ENCODE measurements at regions not wholly inside any gene's neighbourhood (a gene's known extent, or its start where the extent isn't known, plus 50 kb on each side); places are given as distances from the start of the nearest gene placed in this dataset.

GRCh38 chr16:65956100-65956499 is 410.4 kb upstream of the CDH5 start:
- Mint-ChIP-seq H3K36me3 (no peaks in the 10 kb centered on the region), H3K9me3 (no peaks in the 10 kb centered on the region), H3K27ac (no peak overlapping the region)
- ATAC-seq, result no peak
- DNase-seq (ENCODE audit: low spot score in 2 of 2), result no peak

GRCh38 chr16:65954446-65954845 is 412.0 kb upstream of the CDH5 start:
- ATAC-seq, result no peak
- H3K36me3 Mint-ChIP-seq, result no peaks in the 10 kb centered on the region
- H3K27ac Mint-ChIP-seq, result no peak overlapping the region

DNA sequence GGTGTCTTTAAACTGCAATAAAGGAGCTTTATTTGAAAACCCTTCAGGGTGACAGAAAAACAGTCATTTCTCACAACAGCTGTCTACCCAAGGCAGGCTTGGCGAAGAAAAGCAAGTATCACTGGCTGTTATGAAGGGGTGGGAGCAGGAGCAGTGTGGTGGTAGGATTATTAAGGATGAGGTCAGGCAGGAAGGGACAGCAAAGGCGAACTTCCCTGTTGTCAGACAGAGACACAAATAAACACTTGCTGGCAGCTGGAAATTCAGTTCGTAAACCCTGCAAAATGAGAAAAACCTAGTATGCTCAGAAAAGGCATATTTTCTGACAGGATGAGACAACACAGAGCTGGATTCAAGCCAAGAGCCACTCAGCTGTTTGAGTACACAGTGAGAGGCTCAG is 416.3 kb upstream of the CDH5 start:
- H3K9me3 Mint-ChIP-seq, result peaks cover 0 to 3% of the 10 kb centered on the region in 2 donors
- ATAC-seq, result no peak

More at GRCh38 chr16:65954446-65954845, 412.0 kb upstream of the CDH5 start:
- DNase-seq (ENCODE audit: low spot score in 2 of 2), result no peak
- H3K9me3 Mint-ChIP-seq, result no peaks in the 10 kb centered on the region

GRCh38 chr16:65948361-65948760 is 418.1 kb upstream of the CDH5 start:
- DNase-seq (ENCODE audit: low spot score in 2 of 2) (no peak), ATAC-seq (no peak)
- no peaks in the 10 kb centered on the region for H3K36me3 Mint-ChIP-seq
- H3K9me3 Mint-ChIP-seq, result peaks cover 6 to 8% of the 10 kb centered on the region in 2 donors
- H3K27ac Mint-ChIP-seq, result no peak overlapping the region

More for the DNA sequence above, 416.3 kb upstream of the CDH5 start:
- DNase-seq (ENCODE audit: low spot score in 2 of 2), result no peak
- no peak overlapping the region for H3K27ac Mint-ChIP-seq
- H3K36me3 Mint-ChIP-seq, result no peaks in the 10 kb centered on the region

DNA sequence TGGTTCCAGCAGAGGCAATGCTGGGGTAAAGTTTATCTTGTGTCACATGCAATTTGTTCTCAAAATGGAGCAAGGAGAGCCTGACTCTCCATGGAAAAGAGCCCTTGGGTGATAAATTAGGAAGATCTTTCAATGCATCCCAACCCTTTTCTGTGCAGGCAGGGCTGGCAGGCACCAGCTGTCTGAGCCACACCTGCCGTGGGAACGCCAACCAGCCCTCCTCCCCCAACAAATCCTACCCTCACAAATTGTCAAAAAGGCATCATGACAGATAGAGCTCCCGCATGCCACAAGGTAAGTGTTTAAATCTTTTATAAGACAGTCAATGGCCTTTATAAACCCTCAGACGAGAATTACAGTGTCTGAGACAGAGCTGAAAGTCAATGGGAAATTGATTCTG is 418.5 kb upstream of the CDH5 start:
- DNase-seq (ENCODE audit: low spot score in 2 of 2), result no peak
- H3K27ac Mint-ChIP-seq, result no peak overlapping the region
- H3K36me3 Mint-ChIP-seq, result no peaks in the 10 kb centered on the region
- H3K9me3 Mint-ChIP-seq, result peaks cover 6 to 8% of the 10 kb centered on the region in 2 donors
- no peak for ATAC-seq

DNA sequence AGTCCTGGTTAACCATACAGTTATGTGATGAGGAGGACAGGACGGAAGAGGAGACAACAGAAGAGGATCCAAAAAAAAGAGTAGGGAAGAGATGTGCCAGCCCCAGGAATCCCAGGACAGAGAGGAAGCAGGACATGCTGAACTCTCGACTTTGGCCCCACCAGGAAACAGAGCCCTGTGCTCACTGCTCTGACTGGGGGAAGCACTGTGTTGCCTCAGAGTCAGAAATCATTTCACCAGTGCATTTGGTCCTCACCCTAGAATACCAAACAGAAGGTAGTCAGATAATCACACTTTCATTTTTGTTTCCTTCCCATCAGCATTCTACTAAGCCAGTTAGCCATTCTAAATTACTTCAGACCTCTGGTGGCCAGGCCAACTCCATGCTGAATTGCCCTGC is 421.0 kb upstream of the CDH5 start:
- ATAC-seq (no peak), DNase-seq (ENCODE audit: low spot score in 2 of 2) (no peak)
- Mint-ChIP-seq H3K9me3 (peaks cover 6 to 8% of the 10 kb centered on the region in 2 donors), H3K27ac (no peak overlapping the region), H3K36me3 (no peaks in the 10 kb centered on the region)

GRCh38 chr16:65944361-65944760 is 422.1 kb upstream of the CDH5 start:
- ATAC-seq (no peak), DNase-seq (ENCODE audit: low spot score in 2 of 2) (no peak)

DNA sequence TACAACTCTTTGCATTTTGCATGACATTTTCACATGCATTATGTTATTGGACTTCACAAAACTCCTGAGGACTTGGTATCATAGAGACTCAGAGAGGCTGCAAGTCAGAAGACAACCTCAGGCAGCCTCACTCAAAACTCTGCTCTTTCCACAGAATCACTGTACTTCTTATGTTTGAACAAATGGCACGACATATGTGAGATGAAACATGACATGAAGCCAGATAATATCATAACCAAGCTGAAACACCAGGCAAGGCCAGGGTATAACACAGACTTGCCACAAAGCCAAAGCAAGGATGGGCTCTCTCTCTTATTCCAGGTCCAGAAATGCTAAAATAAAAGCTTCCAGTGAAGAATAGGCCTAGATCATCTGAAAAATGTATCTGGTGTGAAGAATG is 425.8 kb upstream of the CDH5 start:
- Mint-ChIP-seq H3K27ac (no peak overlapping the region), H3K9me3 (peaks cover 9 to 18% of the 10 kb centered on the region in 2 donors), H3K36me3 (no peaks in the 10 kb centered on the region)
- DNase-seq (ENCODE audit: low spot score in 2 of 2) (no peak), ATAC-seq (no peak)

More at GRCh38 chr16:65944361-65944760, 422.1 kb upstream of the CDH5 start:
- no peaks in the 10 kb centered on the region for H3K36me3 Mint-ChIP-seq
- H3K27ac Mint-ChIP-seq, result no peak overlapping the region
- peaks cover 11 to 13% of the 10 kb centered on the region in 2 donors for H3K9me3 Mint-ChIP-seq

GRCh38 chr16:65938083-65938482 is 428.4 kb upstream of the CDH5 start:
- no peak for DNase-seq (ENCODE audit: low spot score in 2 of 2)
- H3K27ac Mint-ChIP-seq, result no peak overlapping the region
- peaks cover 13 to 17% of the 10 kb centered on the region in 2 donors for H3K9me3 Mint-ChIP-seq
- no peaks in the 10 kb centered on the region for H3K36me3 Mint-ChIP-seq
- ATAC-seq, result no peak

GRCh38 chr16:65937455-65937854 is 429.0 kb upstream of the CDH5 start:
- DNase-seq (ENCODE audit: low spot score in 2 of 2) (no peak), ATAC-seq (no peak)
- Mint-ChIP-seq H3K27ac (no peak overlapping the region), H3K36me3 (no peaks in the 10 kb centered on the region), H3K9me3 (peaks cover 15 to 18% of the 10 kb centered on the region in 2 donors)

- DNase-seq (ENCODE audit: low spot score in 2 of 2), result no peak
- no peak for ATAC-seq
- no peak overlapping the region for H3K27ac Mint-ChIP-seq
- peaks cover 15 to 18% of the 10 kb centered on the region in 2 donors for H3K9me3 Mint-ChIP-seq
- no peaks in the 10 kb centered on the region for H3K36me3 Mint-ChIP-seq
Measured at GRCh38 chr16:65936096-65936495, 430.4 kb upstream of the CDH5 start.

DNA sequence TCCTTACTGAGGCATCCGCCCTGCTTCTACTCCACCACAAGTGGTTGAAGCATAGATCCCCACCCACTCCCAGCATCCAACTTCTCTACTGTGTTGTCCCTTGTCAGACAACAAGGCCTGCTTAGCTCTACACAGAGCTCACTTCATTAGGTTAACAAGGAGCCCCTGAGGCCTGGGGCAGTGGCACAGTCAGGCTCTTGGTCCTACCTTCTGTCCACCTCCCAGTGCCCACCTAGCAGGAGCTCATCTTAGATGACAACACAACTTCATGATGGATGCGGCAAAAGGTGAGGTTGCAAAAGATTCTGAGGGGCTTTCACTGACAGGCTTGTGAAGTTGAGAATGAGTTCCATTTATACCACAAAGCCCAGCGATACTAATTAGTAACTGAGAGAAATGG is 432.0 kb upstream of the CDH5 start:
- Mint-ChIP-seq H3K27ac (no peak overlapping the region), H3K9me3 (peaks cover 11 to 17% of the 10 kb centered on the region in 2 donors), H3K36me3 (no peaks in the 10 kb centered on the region)
- ATAC-seq, result no peak
- no peak for DNase-seq (ENCODE audit: low spot score in 2 of 2)

DNA sequence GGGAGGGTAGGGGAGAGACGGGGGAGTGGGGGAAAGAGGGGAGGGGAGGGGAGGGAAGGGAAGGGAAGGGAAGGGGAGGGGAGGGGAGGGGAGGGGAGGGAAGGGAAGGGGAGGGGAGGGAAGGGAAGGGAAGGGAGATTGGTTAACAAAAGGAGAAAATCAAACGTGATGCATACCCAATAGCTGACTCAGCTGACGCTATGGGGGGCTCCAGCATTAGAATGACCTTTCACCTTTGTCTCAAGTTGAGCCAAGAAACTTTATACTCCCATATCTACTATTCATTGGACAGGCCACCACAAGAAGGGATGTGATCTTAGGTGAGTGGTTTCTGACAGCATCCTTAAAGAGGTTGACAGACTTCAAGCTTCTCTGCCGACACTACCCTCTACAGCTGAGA is 432.8 kb upstream of the CDH5 start:
- no peaks in the 10 kb centered on the region for H3K36me3 Mint-ChIP-seq
- H3K27ac Mint-ChIP-seq, result no peak overlapping the region
- ATAC-seq, result no peak
- no peak for DNase-seq (ENCODE audit: low spot score in 2 of 2)
- peaks cover 11 to 15% of the 10 kb centered on the region in 2 donors for H3K9me3 Mint-ChIP-seq

DNA sequence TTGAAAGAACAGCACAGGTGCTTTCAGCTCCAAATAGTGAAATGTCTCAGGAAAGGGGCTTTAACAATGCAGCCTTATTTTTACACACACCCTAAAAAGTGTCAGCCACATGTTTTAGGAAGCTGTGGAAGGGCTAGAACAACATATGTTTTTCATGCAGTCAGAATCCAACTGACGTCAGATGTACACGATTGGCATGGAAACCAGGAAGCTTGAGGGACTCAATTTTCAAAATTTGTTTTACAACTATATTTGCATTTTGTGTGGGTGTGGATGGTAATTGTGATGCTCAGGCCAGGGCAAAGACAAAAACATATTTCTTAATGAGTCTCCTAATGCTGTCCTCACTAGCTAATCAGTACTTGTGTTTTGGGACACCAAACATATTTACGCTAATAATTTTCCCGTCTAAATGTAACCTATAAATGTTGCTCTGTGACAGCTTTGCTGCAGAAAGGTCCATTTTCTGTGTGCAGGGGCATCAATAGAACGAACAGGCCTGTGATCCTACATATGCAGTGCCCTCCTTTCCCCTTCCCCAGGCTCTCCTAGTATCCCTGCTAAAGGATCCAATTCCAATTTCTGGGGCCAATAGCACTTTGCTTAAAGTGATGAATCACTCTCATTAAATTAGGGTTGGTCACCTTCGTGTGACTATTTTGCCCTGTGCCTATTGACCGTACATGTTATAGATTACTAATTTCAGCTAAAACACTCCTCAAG is 434.0 kb upstream of the CDH5 start:
- Mint-ChIP-seq H3K9me3 (peaks cover 14 to 18% of the 10 kb centered on the region in 2 donors), H3K27ac (no peak overlapping the region), H3K36me3 (no peaks in the 10 kb centered on the region)
- no peak for ATAC-seq
- DNase-seq (ENCODE audit: low spot score in 2 of 2), result no peak

DNA sequence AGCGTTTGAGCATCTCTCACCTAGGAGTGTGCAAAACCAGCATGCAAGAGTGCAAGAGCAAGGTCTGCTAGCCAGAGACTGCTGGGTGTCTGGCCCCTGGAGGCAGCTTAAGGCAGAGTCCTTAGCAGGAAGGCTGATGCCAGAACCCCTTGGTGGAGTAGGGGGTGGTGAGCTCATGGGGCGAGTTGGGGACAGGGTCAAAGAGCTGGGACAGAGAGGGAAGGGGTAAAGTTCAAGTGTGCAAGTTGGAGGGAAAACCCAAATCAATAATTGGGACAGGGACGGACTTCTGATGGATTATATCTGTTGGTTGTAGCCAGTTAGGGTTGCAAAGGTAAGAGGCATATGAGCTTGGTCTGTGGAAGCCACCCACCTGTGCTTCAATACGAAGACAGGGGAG is 443.6 kb upstream of the CDH5 start:
- H3K27ac Mint-ChIP-seq, result no peak overlapping the region
- H3K9me3 Mint-ChIP-seq, result peaks cover under 1 to 3% of the 10 kb centered on the region in 2 donors
- ATAC-seq, result no peak
- DNase-seq (ENCODE audit: low spot score in 2 of 2), result no peak
- no peaks in the 10 kb centered on the region for H3K36me3 Mint-ChIP-seq

DNA sequence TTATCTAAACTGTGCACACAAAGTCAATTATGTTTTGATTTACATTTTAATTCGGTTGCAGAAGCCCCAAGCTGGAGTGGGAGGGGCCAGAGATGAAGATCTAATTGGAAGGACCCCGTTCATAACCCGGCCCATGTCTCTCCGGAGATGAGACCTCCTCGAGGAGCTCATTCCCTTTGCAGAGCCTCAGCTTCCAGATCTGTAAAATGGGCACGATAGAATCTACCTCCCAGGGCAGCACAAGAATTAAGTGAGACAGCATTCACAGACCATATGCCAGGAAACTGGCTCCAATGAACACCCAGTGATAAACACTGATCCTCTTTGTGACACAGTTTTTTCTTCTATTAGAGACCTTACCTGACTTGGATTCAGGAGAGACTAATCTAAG is 446.5 kb upstream of the CDH5 start:
- ATAC-seq (no peak), DNase-seq (ENCODE audit: low spot score in 2 of 2) (no peak)
- H3K9me3 Mint-ChIP-seq, result peaks cover 5 to 9% of the 10 kb centered on the region in 2 donors
- no peak overlapping the region for H3K27ac Mint-ChIP-seq
- no peaks in the 10 kb centered on the region for H3K36me3 Mint-ChIP-seq

DNA sequence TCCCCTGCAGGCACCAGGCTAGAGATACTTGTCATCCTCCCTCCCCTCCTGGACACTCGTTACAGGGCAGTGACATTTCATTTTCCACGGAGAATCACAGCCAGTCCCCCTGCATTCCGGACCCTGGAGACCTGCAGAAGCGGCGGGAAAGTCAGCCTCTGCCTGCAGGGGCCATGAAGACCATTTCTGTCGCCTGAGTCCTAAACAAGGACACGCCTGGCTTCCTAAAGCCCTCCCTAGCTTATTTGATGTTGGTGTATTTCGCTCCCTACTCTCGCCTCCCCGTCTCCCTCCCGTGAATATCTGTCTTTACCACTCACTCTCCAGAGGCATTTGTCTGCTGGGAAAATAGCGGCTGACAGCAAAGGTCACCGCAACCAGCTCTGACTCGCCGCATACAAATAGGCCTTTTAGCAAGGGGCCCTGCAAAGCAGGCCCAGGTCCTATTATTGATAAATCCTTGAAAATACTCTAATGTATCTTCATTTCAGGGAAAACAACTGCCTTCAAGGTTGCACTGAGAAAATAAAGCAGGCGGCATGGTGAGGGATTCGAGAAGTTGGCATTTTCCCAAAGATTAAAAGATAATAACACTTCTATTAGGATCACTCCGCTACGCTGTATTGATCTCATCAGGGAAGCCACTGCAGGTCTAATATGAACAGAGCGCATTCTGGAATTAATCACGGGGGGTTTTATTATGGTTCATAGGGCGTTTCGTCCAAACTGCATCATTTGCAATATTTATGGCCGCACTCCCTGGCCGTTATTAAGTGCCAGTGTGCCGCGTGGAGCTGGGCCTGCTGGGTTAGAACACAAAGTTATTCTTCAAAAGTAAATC is 447.1 kb upstream of the CDH5 start:
- no peak overlapping the region for H3K27ac Mint-ChIP-seq
- DNase-seq (ENCODE audit: low spot score in 2 of 2) (no peak), ATAC-seq (no peak)
- no peaks in the 10 kb centered on the region for H3K36me3 Mint-ChIP-seq
- H3K9me3 Mint-ChIP-seq, result peaks cover 5 to 9% of the 10 kb centered on the region in 2 donors
